HepG2 (cell line): ENCODE measurements at regions not wholly inside any gene's neighbourhood (a gene's known extent, or its start where the extent isn't known, plus 50 kb on each side); places are given as distances from the start of the nearest gene placed in this dataset.
A peak's percentile ranks its signal among the peaks of the same experiment; 100 is the strongest.

Source experiments
- AGO2 ChIP-seq: fragments of 200-400 bp; formaldehyde crosslinking; optimal IDR thresholded peaks from 2 replicates; pipeline ENCODE3; 2017; ENCODE audit warnings: mild to moderate bottlenecking, low read depth, low read length, moderate library complexity
- AKNA ChIP-seq: sonication (generic); formaldehyde crosslinking; IDR thresholded peaks from 2 replicates; pipeline ENCODE4 v1.4.0; 2020; ENCODE audit warnings: missing genetic modification reagents, borderline replicate concordance
- BRD4 ChIP-seq: sonication (generic); formaldehyde crosslinking; IDR thresholded peaks from 2 replicates; pipeline ENCODE4 v1.4.0; 2020; ENCODE audit warnings: missing genetic modification reagents
- DNMT3B ChIP-seq: conservative IDR thresholded peaks from 2 replicates; pipeline ENCODE4 v1.6.1; 2016; ENCODE audit warnings: missing biosample characterization, control low read depth
- ERF ChIP-seq: IDR thresholded peaks from 2 replicates; pipeline ENCODE4 v1.6.1; 2018; ENCODE audit warnings: missing biosample characterization, missing genetic modification reagents
- GTF3A ChIP-seq: sonication (generic); formaldehyde crosslinking; conservative IDR thresholded peaks from 2 replicates; pipeline ENCODE4 v1.4.0; 2020; ENCODE audit warnings: mild to moderate bottlenecking, missing genetic modification reagents
- HNRNPLL ChIP-seq: fragments of 200-400 bp; formaldehyde crosslinking; IDR thresholded peaks from 2 replicates; pipeline ENCODE4 v1.6.1; 2017; ENCODE audit warnings: mild to moderate bottlenecking, low read depth, low read length; ENCODE audit not compliant: poor library complexity, severe bottlenecking
- MAFG ChIP-seq: sonication (generic); formaldehyde crosslinking; IDR thresholded peaks from 2 replicates; pipeline ENCODE4 v1.5.1; 2020; ENCODE audit warnings: mild to moderate bottlenecking, missing genetic modification reagents
- MAX ChIP-seq: IDR thresholded peaks from 2 replicates; pipeline ENCODE4 v1.6.1; 2012; ENCODE audit warnings: inconsistent platforms
- MBD4 ChIP-seq: IDR thresholded peaks from 2 replicates; pipeline ENCODE4 v1.6.1; 2012; ENCODE audit warnings: low read length, inconsistent platforms, borderline replicate concordance
- MIER3 ChIP-seq: IDR thresholded peaks from 2 replicates; pipeline ENCODE4 v1.6.1; 2016; ENCODE audit warnings: missing compliant biosample characterization, borderline replicate concordance
- NFATC3 ChIP-seq: sonication (generic); formaldehyde crosslinking; IDR thresholded peaks from 2 replicates; pipeline ENCODE4 v1.5.1; 2020; ENCODE audit warnings: mild to moderate bottlenecking, missing genetic modification reagents
- PAX8 ChIP-seq: sonication (generic); formaldehyde crosslinking; IDR thresholded peaks from 2 replicates; pipeline ENCODE4 v1.8.0; 2022; ENCODE audit warnings: mild to moderate bottlenecking, missing genetic modification reagents, borderline replicate concordance
- POGZ ChIP-seq: sonication (generic); formaldehyde crosslinking; IDR thresholded peaks from 2 replicates; pipeline ENCODE4 v1.4.0; 2020; ENCODE audit warnings: mild to moderate bottlenecking, missing genetic modification reagents
- SATB2 ChIP-seq: sonication (generic); formaldehyde crosslinking; IDR thresholded peaks from 2 replicates; pipeline ENCODE4 v1.5.0; 2020; ENCODE audit warnings: missing genetic modification reagents
- SIN3A ChIP-seq: IDR thresholded peaks from 2 replicates; pipeline ENCODE4 v1.6.1; 2011; ENCODE audit warnings: low read depth, mild to moderate bottlenecking, control low read depth, low read length, borderline replicate concordance
- TARDBP ChIP-seq: sonication (generic); formaldehyde crosslinking; IDR thresholded peaks from 2 replicates; pipeline ENCODE4 v1.8.0; 2022; ENCODE audit warnings: mild to moderate bottlenecking, missing genetic modification reagents
- TMF1 ChIP-seq: sonication (generic); formaldehyde crosslinking; IDR thresholded peaks from 2 replicates; pipeline ENCODE4 v1.8.1; 2022; ENCODE audit warnings: low read depth, missing genetic modification reagents
- WIZ ChIP-seq: sonication (generic); formaldehyde crosslinking; IDR thresholded peaks from 2 replicates; pipeline ENCODE4 v1.5.1; 2020; ENCODE audit warnings: mild to moderate bottlenecking, missing genetic modification reagents
- ZBTB7A ChIP-seq: sonication (generic); formaldehyde crosslinking; IDR thresholded peaks from 2 replicates; pipeline ENCODE4 v1.8.0; 2022; ENCODE audit warnings: mild to moderate bottlenecking, missing genetic modification reagents
- ZNF230 ChIP-seq: sonication (generic); formaldehyde crosslinking; IDR thresholded peaks from 2 replicates; pipeline ENCODE4 v1.4.0; 2020; ENCODE audit warnings: mild to moderate bottlenecking, missing genetic modification reagents
- ZNF780A ChIP-seq: sonication (generic); formaldehyde crosslinking; IDR thresholded peaks from 2 replicates; pipeline ENCODE4 v1.8.0; 2022; ENCODE audit warnings: mild to moderate bottlenecking, missing genetic modification reagents, moderate library complexity
- ZSCAN22 ChIP-seq: sonication (generic); formaldehyde crosslinking; IDR thresholded peaks from 2 replicates; pipeline ENCODE4 v1.4.0; 2020; ENCODE audit warnings: mild to moderate bottlenecking, missing genetic modification reagents
- TF ChIP-seq, protein P1 (sequence below): sonication (generic); formaldehyde crosslinking; IDR thresholded peaks from 2 replicates; pipeline ENCODE4 v1.4.0; 2020; ENCODE audit warnings: missing genetic modification reagents, mild to moderate bottlenecking, borderline replicate concordance
- TF ChIP-seq, protein P2 (sequence below): sonication (generic); formaldehyde crosslinking; IDR thresholded peaks from 2 replicates; pipeline ENCODE4 v1.5.0; 2020; ENCODE audit warnings: missing genetic modification reagents, mild to moderate bottlenecking, borderline replicate concordance

- TF ChIP-seq SATB2 (no peak), WIZ (no peak), HNRNPLL (no peak), AKNA (CRISPR knock-in tag) (no peak), POGZ (CRISPR knock-in tag) (peak; percentile 94), DNMT3B (no peak), MAX (peak; percentile 96), SIN3A (peak; percentile 63; the same call in 1 of the 2 replicates), ZBTB7A (CRISPR knock-in tag) (no peak), TARDBP (CRISPR knock-in tag) (peak; percentile 92), TMF1 (CRISPR knock-in tag) (peak; percentile 60; the same call in 1 of the 2 replicates), BRD4 (CRISPR knock-in tag) (0 out of 2 replicates have a peak, but pooled peaks have one; percentile 16), AGO2 (no peak), ERF (CRISPR knock-in tag) (peak; percentile 86), MAFG (CRISPR knock-in tag) (no peak), NFATC3 (CRISPR knock-in tag) (no peak), MIER3 (peak; percentile 90; the same call in 1 of the 2 replicates), ZNF230 (0 out of 2 replicates have a peak, but pooled peaks have one; percentile 59), GTF3A (CRISPR knock-in tag) (no peak), ZSCAN22 (CRISPR knock-in tag) (no peak), MBD4 (no peak), PAX8 (CRISPR knock-in tag) (no peak), ZNF780A (CRISPR knock-in tag) (no peak)
- TF ChIP-seq, protein P1, sequence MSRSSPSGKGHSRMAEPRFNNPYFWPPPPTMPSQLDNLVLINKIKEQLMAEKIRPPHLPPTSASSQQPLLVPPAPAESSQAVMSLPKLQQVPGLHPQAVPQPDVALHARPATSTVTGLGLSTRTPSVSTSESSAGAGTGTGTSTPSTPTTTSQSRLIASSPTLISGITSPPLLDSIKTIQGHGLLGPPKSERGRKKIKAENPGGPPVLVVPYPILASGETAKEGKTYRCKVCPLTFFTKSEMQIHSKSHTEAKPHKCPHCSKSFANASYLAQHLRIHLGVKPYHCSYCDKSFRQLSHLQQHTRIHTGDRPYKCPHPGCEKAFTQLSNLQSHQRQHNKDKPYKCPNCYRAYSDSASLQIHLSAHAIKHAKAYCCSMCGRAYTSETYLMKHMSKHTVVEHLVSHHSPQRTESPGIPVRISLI (CRISPR knock-in tag) = 0 out of 2 replicates have a peak, but pooled peaks have one; percentile 43
- TF ChIP-seq, protein P2, sequence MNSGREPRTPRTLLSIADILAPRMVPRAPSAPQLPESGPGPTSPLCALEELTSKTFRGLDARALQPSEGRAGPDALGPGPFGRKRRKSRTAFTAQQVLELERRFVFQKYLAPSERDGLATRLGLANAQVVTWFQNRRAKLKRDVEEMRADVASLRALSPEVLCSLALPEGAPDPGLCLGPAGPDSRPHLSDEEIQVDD (CRISPR knock-in tag) = no peak
Observed at GRCh38 chr1:213759359-213760181, 228.2 kb upstream of the PROX1 start (continued).
